SJSA1 (cell line): ENCODE measurements at regions not wholly inside any gene's neighbourhood (a gene's known extent, or its start where the extent isn't known, plus 50 kb on each side); places are given as distances from the start of the nearest gene placed in this dataset.

Source experiments
- DNase-seq, 2 experiments: peaks; one replicate each; pipeline ENCODE4 v3.0.0-alpha.2; 2015 to 2020; ENCODE audit warnings: low spot score in 2 of 2, low read depth in 1 of 2
- H3K27ac ChIP-seq: fragments of 250-450 bp; sonication (Bioruptor Pico); 2 replicates; pipeline ENCODE4 v1.5.1; 2020; ENCODE audit warnings: mild to moderate bottlenecking, moderate library complexity
- H3K27me3 ChIP-seq: fragments of 250-450 bp; sonication (Bioruptor Pico); replicated peaks from 2 replicates; pipeline ENCODE4 v1.5.1; 2020; ENCODE audit warnings: mild to moderate bottlenecking, moderate library complexity
- H3K36me3 ChIP-seq: fragments of 250-450 bp; sonication (Bioruptor Pico); 2 replicates; pipeline ENCODE4 v1.5.1; 2020; ENCODE audit warnings: mild to moderate bottlenecking
- H3K4me1 ChIP-seq: fragments of 250-450 bp; sonication (Bioruptor Pico); replicated peaks from 2 replicates; pipeline ENCODE4 v1.6.1; 2021; ENCODE audit warnings: mild to moderate bottlenecking
- H3K4me3 ChIP-seq: fragments of 250-450 bp; sonication (Bioruptor Pico); 2 replicates; pipeline ENCODE4 v1.5.1; 2020; ENCODE audit warnings: mild to moderate bottlenecking
- H3K9me3 ChIP-seq: fragments of 250-450 bp; sonication (Bioruptor Pico); replicated peaks from 2 replicates; pipeline ENCODE4 v1.5.1; 2020; ENCODE audit warnings: mild to moderate bottlenecking

DNA sequence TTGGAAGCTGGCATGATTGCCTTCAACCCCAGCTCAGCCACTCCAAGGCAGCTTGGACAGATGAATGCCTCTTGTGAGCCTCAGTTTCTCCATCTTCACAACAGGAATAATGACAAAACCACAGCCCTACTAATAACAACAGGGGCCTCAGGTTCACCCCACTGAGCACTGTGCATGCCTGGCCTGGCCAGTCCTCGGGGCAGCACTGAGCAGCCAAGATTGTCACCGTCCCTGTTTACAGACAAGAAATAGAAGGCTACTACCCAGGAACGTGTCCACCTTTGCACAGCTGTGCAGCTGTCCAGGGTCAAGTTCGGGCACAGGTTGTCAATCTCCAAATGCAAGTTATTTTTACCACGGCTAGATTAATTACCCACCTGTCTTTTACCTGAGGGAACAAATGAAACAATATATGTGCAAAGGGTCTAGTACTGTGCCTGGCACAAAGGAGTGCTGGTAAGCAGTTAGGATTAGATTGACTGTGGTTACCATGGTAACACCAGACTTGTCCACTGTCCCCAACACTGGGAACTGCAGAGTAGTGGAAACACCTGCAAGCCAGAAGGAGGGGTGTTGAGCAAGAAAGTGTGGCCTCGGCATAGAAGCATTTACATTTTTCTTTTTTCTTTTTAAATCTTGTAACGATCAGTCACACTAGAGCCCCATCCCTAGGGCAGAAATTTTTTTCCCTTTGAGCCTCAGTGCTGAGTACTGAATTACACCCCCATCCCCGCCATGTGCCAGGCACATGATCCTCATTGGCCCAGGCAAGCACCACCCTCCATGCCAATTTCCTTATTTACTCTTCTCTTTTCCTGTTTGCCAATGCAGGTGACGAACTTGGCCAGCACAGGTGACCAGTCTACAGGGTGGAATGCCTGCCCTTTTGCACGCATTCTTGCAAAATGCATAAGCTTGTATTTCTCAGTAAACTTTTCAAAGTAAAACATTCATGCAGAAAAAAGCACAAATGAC lies 66.3 kb upstream of the SLC6A6 start:
- H3K4me3 ChIP-seq: no peak overlapping the region
- DNase-seq: no peak
- no peaks in the 10 kb centered on the region for H3K27me3 ChIP-seq
- no peaks in the 10 kb centered on the region for H3K9me3 ChIP-seq
- no peaks in the 10 kb centered on the region for H3K4me1 ChIP-seq
- H3K27ac ChIP-seq: no peak overlapping the region
- no peaks in the 10 kb centered on the region for H3K36me3 ChIP-seq

DNA sequence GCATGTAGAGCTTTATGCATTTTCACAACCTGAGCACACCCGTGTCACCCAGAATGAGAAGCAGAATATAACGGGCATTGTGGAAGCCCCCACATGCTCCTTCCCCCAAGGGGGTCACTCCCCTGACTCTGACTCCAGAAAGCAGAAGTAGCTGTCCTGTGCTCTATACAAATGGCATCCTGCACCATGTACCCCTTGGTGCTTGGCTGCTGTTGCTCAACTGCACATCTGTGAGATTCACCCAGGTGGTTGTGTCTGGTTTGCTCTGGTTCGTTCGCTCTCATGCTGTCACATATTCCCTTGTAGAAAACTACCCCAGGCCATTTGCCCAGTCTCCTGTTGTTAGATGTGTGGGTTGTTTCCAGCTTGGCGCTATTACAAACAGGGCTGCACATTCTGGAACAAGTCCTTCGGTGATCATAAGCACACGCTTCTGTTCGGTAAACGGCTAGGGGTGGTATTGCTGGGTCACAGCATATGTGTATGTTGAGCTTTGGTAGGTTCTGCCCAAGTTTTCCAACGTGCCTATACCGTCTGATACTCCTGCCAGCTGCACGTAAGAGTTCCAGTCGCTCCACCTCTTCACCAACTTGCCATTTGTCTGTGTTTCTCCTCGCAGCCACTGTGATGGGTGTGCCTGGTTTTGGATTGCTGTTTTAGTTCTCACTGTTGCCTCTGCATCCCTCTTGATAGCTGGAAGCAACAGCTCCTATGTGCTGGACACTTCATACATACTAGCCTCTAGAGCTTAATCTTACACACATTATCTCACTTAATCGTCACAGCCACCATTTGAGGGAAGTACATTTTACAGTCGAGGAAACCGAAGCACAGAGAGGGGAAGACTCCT lies 65.4 kb upstream of the SLC6A6 start:
- H3K27me3 ChIP-seq: no peaks in the 10 kb centered on the region
- no peaks in the 10 kb centered on the region for H3K36me3 ChIP-seq
- no peak overlapping the region for H3K27ac ChIP-seq
- H3K4me1 ChIP-seq: no peaks in the 10 kb centered on the region
- no peak overlapping the region for H3K4me3 ChIP-seq
- H3K9me3 ChIP-seq: no peaks in the 10 kb centered on the region
- DNase-seq: no peak

DNA sequence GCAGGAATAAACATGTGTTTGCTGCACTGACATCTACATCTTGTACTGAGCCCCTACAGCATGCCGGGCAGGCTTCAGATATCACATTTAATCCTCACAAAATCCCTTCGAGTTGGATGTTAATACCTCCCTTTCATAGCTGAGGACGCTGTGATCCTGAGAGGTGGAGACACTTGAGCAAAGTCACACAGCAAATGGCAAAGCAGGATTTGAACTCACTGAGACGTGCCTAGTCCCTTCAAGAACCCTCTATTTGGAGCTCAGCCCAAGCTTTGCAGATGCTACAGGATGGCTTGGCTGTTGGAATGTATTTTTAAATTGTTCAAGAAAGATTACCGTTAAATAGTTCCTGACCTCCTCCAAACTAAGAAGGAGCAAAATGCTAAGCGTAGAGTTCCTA lies 64.6 kb upstream of the SLC6A6 start:
- DNase-seq: no peak
- H3K27ac ChIP-seq: no peak overlapping the region
- H3K4me1 ChIP-seq: no peaks in the 10 kb centered on the region
- no peaks in the 10 kb centered on the region for H3K36me3 ChIP-seq
- H3K27me3 ChIP-seq: no peaks in the 10 kb centered on the region
- H3K4me3 ChIP-seq: no peak overlapping the region
- H3K9me3 ChIP-seq: no peaks in the 10 kb centered on the region

DNA sequence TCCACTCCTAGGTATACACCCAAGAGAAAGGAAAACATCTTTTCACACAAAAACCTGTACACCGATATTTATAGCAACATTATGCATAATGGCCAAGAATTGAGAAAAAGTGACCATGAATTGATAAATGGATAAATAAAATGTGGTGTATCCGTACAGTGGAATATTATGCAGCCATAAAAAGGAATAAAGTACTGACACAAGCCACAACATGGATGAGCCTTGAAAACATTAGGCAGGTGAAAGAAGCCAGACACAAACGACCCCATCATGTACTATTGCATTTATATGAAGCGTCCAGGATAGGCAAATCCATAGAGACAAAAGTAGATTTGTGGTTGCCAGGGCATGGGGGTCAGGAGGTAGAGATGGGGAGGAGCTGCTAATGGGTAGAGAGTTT lies 64.2 kb upstream of the SLC6A6 start:
- Histone ChIP-seq H3K36me3 (no peaks in the 10 kb centered on the region), H3K4me3 (no peak overlapping the region), H3K27me3 (no peaks in the 10 kb centered on the region)

DNA sequence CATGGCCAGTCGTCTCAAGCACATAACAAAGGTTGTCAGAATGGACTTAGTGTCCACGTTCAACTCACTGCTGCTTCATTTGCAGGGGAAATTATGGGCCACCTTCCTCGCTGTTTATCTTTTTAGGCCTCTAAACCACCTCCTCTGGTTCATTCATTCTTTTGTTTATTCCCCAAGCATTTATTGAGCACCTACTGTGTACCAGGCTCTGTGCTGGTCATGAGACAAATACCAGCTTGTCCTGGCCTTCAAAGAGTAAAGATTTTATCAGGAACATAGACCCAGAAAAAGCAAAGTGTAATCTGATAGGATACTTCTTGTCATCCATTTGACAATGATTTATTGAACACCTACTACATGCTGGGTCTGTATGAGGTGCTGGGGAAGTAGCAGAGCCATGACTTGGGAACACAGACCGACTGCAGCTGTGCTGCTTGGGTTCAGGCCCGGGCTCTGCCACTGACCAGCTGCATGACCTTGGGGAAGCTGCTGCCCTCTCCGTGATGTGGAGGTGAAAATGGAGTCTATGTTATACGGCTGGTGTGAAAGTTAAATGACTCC lies 63.4 kb upstream of the SLC6A6 start:
- no peak for DNase-seq
- Histone ChIP-seq H3K27me3 (no peaks in the 10 kb centered on the region), H3K27ac (no peak overlapping the region), H3K9me3 (no peaks in the 10 kb centered on the region), H3K4me3 (no peak overlapping the region), H3K36me3 (no peaks in the 10 kb centered on the region), H3K4me1 (peaks cover 7% of the 10 kb centered on the region)

More for the DNA sequence above, 64.2 kb upstream of the SLC6A6 start:
- Histone ChIP-seq H3K9me3 (no peaks in the 10 kb centered on the region), H3K27ac (no peak overlapping the region), H3K4me1 (no peaks in the 10 kb centered on the region; the same call in 1 of the 2 replicates)
- no peak for DNase-seq

DNA sequence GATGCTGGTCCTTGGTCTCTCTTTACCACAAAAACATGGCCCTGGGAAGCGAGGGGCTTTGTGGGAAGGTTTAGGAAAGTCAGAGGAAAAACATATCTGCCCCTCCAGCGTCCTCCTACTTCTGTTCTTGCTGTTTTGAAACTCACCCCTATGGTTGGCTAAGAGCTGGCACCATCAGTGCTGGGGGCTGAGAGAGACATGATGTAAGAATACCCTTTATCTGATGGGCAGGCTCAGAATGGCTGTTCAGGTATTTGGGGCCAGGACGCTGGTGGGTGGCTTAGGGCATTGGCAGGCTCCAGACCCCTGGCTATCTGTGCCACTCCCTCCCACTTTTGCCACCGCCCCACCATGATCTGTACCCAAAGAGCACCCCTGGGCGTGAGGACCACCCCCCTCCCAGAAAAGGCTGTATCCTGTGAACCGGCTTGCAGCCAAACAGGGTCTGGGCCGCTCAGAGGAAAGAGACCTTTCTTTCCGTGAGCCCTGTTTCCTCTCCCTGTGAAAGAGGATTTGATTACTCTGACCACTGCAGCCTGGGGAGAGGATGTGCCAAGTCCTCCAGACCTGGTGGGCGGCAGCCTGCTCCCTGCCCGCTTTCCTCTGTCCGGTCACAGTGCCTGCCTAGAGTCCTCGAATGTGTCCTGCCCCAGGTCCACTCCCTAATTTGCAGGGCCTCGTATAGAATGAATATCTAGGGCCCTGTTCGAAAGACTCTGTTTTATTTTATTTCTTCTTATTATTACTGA lies 61.3 kb upstream of the SLC6A6 start:
- H3K9me3 ChIP-seq: no peaks in the 10 kb centered on the region
- H3K4me1 ChIP-seq: peaks cover 21% of the 10 kb centered on the region
- H3K36me3 ChIP-seq: no peaks in the 10 kb centered on the region
- no peak for DNase-seq
- no peak overlapping the region for H3K27ac ChIP-seq
- no peak overlapping the region for H3K4me3 ChIP-seq
- H3K27me3 ChIP-seq: no peaks in the 10 kb centered on the region

DNA sequence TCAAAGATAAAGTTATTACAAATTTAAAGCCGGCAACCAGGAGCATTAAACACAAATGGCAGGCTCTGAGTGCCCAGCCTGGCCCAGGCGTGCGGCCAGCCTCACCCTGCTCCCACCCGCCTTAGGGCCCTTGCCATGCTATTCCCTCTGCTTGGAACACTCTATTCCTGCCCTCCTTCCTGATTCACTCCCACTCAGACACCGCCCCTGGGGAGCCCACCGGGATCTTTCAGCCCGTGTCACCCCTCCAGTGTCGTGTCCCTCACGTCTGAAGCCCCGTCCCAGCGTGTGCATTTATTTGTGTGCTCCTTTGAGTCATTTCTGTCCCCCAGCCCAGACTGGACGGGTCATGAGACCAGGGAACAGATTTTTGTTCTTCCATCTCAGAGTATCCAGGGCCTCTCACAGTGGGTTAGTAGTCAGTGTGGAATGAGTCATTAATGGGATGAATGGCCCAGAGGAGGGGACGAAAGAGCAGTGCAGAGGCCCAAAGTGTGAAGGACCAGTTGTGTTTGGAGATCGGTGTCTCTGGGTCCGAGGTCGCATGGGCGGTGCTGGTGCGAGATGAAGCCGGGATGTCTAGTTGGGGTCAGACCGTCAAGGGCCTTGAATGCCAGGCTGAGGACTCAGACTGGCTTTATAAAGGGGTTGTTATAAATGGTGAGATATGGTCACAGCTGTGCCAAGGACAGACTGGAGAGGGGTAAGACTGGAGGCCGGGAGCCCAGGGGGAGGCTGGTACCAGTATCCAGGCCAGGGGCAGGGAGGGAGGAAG lies 58.9 kb upstream of the SLC6A6 start:
- Histone ChIP-seq H3K9me3 (no peaks in the 10 kb centered on the region), H3K36me3 (no peaks in the 10 kb centered on the region), H3K27me3 (no peaks in the 10 kb centered on the region), H3K27ac (no peak overlapping the region), H3K4me1 (peaks cover 23% of the 10 kb centered on the region), H3K4me3 (no peak overlapping the region)
- no peak for DNase-seq

DNA sequence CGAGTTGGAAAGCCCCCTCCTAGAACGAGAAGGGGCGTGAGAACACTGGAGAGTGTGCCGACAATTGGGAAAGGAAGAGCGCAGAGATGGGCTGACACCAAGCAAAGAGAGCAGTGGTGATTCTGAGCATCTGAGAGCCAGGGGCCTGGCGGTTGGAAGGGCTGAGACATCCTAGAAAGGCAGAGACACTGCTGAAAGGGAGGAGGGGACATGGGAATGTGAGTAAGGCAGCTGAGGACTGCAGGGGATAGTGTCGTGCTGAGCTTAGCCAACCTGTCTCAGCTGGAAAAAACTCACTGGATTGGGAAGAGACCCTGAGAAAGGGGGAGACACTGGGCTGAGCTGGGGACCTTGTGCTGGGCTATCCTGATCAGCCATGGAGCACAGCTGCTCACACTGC lies 58.1 kb upstream of the SLC6A6 start:
- Histone ChIP-seq H3K27me3 (no peaks in the 10 kb centered on the region), H3K9me3 (no peaks in the 10 kb centered on the region), H3K27ac (no peak overlapping the region), H3K4me3 (no peak overlapping the region), H3K36me3 (no peaks in the 10 kb centered on the region), H3K4me1 (peaks cover 23% of the 10 kb centered on the region)
- DNase-seq: no peak

DNA sequence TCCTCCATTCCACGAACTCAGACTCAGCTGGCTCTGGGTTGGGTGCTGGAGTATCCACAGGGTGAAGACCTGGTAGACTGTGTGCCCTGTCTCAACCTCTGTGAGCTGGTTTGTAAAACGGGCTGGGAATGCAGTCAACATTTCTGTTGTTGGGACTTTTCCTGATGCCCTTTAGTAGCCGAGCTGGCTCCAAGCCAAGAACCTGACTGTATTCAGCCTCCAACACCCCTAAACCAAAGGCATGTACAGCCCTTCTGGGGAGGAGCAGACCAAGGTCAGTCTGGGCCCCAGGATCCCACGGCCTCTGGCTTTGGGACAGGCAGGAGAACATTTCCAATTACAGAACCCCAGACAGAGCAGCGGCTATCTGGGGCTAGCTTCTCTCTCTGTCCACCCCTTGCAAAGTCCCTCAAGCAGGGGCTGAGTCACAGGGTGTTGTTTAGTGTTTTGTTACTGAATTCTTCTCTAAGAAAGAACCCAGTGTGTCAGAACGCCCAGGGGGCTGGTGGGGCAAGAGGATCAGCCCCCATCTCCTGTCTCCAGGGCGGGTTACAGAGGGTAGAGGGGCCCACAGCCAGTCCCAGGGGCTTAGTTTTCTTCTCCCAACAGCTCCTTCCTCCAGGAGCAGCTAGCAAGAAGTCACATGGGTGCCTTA lies 56.8 kb upstream of the SLC6A6 start:
- Histone ChIP-seq H3K4me3 (no peak overlapping the region), H3K36me3 (no peaks in the 10 kb centered on the region), H3K27me3 (no peaks in the 10 kb centered on the region), H3K9me3 (no peaks in the 10 kb centered on the region), H3K4me1 (peaks cover 23% of the 10 kb centered on the region), H3K27ac (peak overlapping the region; percentile 4; the same call in 1 of the 2 replicates)
- DNase-seq: peak; percentile 55 to 59

DNA sequence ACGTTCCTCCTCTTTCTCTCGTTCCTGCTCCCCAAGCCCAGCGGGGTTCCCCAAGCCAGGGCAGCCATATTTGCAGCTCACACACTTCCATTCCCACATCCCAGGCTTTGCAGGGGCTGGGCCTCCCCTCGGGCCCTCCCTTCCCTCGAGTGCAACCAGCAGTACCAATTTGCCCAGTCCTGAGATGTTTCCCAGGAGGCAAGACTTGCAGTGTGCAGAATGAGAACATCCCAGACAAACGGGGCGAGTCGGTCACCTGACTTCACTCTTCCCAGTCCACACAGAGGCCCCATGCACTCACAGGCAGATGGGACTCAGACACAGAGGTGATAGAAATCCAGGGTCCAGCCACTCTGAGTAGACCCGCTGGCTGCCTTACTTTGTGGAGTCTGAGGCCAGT lies 56.2 kb upstream of the SLC6A6 start:
- peaks cover 23% of the 10 kb centered on the region for H3K4me1 ChIP-seq
- no peaks in the 10 kb centered on the region for H3K27me3 ChIP-seq
- no peak for DNase-seq
- no peak overlapping the region for H3K4me3 ChIP-seq
- no peaks in the 10 kb centered on the region for H3K36me3 ChIP-seq
- H3K27ac ChIP-seq: peak overlapping the region; percentile 4; the same call in 1 of the 2 replicates
- H3K9me3 ChIP-seq: no peaks in the 10 kb centered on the region

DNA sequence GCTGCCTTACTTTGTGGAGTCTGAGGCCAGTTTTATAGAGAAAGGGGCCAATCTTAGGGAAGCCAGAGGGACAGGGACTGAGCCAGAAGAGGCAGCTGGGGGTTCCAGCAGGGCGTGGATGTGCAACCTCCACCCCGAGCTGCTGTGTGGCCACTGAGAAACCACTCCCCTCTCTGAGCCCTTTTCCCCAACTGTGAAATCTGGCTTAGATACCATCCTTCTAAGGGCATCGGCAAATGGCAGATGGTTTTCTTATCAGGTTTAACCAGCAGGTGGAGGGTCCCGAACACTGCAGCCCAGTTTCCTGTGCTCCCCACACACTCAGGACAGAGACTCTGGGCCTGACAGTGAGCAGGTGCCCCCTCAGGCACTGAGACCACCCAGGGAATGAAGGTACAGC lies 55.8 kb upstream of the SLC6A6 start:
- H3K9me3 ChIP-seq: no peaks in the 10 kb centered on the region
- no peaks in the 10 kb centered on the region for H3K36me3 ChIP-seq
- H3K4me3 ChIP-seq: no peak overlapping the region
- no peak overlapping the region for H3K27ac ChIP-seq
- H3K27me3 ChIP-seq: no peaks in the 10 kb centered on the region
- H3K4me1 ChIP-seq: peaks cover 23% of the 10 kb centered on the region
- no peak for DNase-seq

DNA sequence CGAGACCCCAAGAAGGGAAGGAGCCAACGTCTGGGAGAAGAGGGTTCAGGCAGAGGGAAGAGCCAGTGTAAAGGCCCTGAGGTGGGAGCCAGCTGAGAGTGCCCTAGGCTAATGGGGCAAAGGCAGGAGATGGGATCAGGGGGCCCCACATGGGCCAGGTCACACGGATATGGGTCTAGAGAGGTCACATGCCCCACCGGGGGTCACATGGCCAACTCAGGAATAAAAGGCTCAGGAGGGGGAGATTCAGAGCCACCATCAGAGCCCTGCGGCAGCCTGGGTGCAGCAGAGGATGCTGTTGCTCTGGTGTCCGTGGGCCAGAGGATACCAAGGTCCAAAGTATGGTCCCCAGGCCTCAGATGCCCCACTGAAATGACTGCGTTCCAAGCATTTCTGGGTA lies 55.3 kb upstream of the SLC6A6 start:
- Histone ChIP-seq H3K4me3 (no peak overlapping the region), H3K36me3 (no peaks in the 10 kb centered on the region), H3K4me1 (peaks cover 23% of the 10 kb centered on the region), H3K27ac (no peak overlapping the region), H3K9me3 (no peaks in the 10 kb centered on the region), H3K27me3 (no peaks in the 10 kb centered on the region)
- no peak for DNase-seq
